Lung (tissue), 11 donors: ENCODE measurements at regions not wholly inside any gene's neighbourhood (a gene's known extent, or its start where the extent isn't known, plus 50 kb on each side); places are given as distances from the start of the nearest gene placed in this dataset.

ENCODE experiments used
- ATAC-seq: fragments of 200-7000 bp; cut with Tn5 transposase; one replicate; pipeline ENCODE4 v1.9.1; 2020; ENCODE audit warnings: moderate number of reproducible peaks; ENCODE audit not compliant: insufficient read depth, low FRiP score
- DNase-seq, 3 donors: peaks; one replicate each; pipeline ENCODE4 v3.0.0-alpha.2; 2013 to 2017
- H3K27ac ChIP-seq, 2 donors: one replicate each; pipeline ENCODE4 v1.5.1; 2013; ENCODE audit warnings: mild to moderate bottlenecking in 2 of 2, moderate library complexity in 2 of 2, control low read depth in 1 of 2, inconsistent platforms in 1 of 2, low read depth in 1 of 2, low read length in 1 of 2
- H3K27me3 ChIP-seq, 3 donors: one replicate each; pipeline ENCODE4 v1.5.1; 2013; ENCODE audit warnings: low read length in 2 of 3; ENCODE audit not compliant: control insufficient read depth in 3 of 3, insufficient read depth in 3 of 3
- H3K36me3 ChIP-seq, 4 donors: one replicate each; pipeline ENCODE4 v1.5.1; 2013; ENCODE audit warnings: low read length in 4 of 4, mild to moderate bottlenecking in 1 of 4, moderate library complexity in 1 of 4; ENCODE audit not compliant: control insufficient read depth in 4 of 4, insufficient read depth in 4 of 4
- H3K4me1 ChIP-seq, 5 donors: one replicate each; pipeline ENCODE4 v1.5.1; 2013; ENCODE audit warnings: low read length in 5 of 5, mild to moderate bottlenecking in 2 of 5, moderate library complexity in 1 of 5; ENCODE audit not compliant: control insufficient read depth in 5 of 5, insufficient read depth in 5 of 5
- H3K4me3 ChIP-seq: one replicate; pipeline ENCODE4 v1.5.1; 2013; ENCODE audit warnings: mild to moderate bottlenecking, control low read depth, moderate library complexity
- H3K9ac ChIP-seq, 2 donors: one replicate each; pipeline ENCODE4 v1.5.1; 2013; ENCODE audit warnings: low read length in 2 of 2, control low read depth in 1 of 2; ENCODE audit not compliant: insufficient read depth in 1 of 2
- H3K9me3 ChIP-seq, 4 donors: one replicate each; pipeline ENCODE4 v1.5.1; 2013; ENCODE audit warnings: low read length in 3 of 4, mild to moderate bottlenecking in 1 of 4, moderate library complexity in 1 of 4; ENCODE audit not compliant: control insufficient read depth in 4 of 4, insufficient read depth in 3 of 4
- CTCF ChIP-seq: IDR thresholded peaks from 2 replicates; pipeline ENCODE4 v1.5.1; 2012; ENCODE audit warnings: mild to moderate bottlenecking; ENCODE audit errors: control extremely low read depth, extremely low read depth
- WGBS, 2 donors: extraction: QIAGEN DNeasy Blood & Tissue Kit; methylation state at CpG; one replicate each; pipeline ENCODE4 v1.1.7; 2013; 5-methylcytosine and 5-hydroxymethylcytosine counted together
- donor health status: control.
- donor health status: control.
- donor health status: Bipolar disorder and iron deficiency.
- donor health status: healthy.
- donor health status: DM: yes; HTN: yes; CAD: no.

DNA sequence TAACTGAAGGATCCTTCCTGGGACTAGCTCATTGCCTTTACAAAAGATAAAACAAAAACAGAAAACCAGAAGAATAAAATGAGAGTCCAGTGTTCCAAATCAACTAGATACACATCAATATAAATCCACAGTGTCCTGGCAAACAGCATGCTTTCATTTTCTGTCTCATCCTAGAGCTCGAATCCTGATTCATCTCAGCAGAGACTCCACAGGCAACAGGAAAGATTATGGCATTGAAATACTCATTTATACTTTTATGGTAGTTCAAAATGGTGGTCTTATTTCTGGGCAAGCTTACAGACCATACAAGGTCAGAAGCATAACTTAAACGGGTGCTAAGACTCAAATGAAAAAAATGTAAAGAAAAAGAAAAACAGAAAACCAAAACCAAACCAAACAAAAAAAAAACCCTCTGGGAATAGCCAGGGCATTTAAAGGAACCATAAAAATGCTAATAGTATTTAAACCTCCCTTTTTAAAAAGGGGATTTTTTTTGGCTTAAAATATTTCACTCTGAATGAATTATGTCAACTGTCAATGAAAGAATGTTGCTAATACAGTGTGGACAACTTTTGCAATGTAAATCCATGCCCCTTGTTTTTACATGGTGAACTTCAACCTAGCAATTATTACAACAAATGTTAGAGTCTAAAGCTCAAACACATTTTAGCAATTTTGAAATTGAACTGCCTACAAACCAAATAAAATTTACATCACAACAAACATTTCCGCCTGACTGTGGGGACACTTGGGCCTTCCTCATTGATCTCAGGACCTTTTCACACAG lies 57.9 kb downstream of the GPR101 start:
- no peak for TF ChIP-seq CTCF
- 78 to 93% methylated on average over 3 of the region's 3 CpGs for WGBS, 2 donors
- Histone ChIP-seq H3K9ac (no peak overlapping the region), H3K27ac (no peak overlapping the region), H3K4me3 (no peak overlapping the region), H3K36me3 (no peaks in the 10 kb centered on the region), H3K27me3 (no peaks in the 10 kb centered on the region), H3K4me1 (no peaks in the 10 kb centered on the region), H3K9me3 (peaks cover 0 to 3% (median 1%) of the 10 kb centered on the region in 4 donors)
- ATAC-seq: no peak
- no peak for DNase-seq

- H3K4me3 ChIP-seq: no peak overlapping the region
- H3K9me3 ChIP-seq: no peaks in the 10 kb centered on the region
- no peaks in the 10 kb centered on the region for H3K36me3 ChIP-seq
- H3K9ac ChIP-seq: no peak overlapping the region
- no peak for DNase-seq
- no peak overlapping the region for H3K27ac ChIP-seq
- no peak for TF ChIP-seq CTCF
- peaks cover 0 to 1% (median 0%) of the 10 kb centered on the region in 3 donors for H3K27me3 ChIP-seq
- WGBS, 2 donors: 83 to 95% methylated on average over 3 to 4 of the region's 4 CpGs
- no peaks in the 10 kb centered on the region for H3K4me1 ChIP-seq
- ATAC-seq: no peak
Measured at GRCh38 chrX:136967966-136968365, 65.8 kb downstream of the GPR101 start.

GRCh38 chrX:136963973-136964372 lies 69.8 kb downstream of the GPR101 start:
- H3K4me3 ChIP-seq: no peak overlapping the region
- H3K9ac ChIP-seq: no peak overlapping the region
- no peaks in the 10 kb centered on the region for H3K9me3 ChIP-seq
- TF ChIP-seq CTCF: no peak
- H3K4me1 ChIP-seq: no peaks in the 10 kb centered on the region
- 72 to 93% methylated on average over 4 of the region's 4 CpGs for WGBS, 2 donors
- ATAC-seq: no peak
- H3K27ac ChIP-seq: no peak overlapping the region
- DNase-seq: no peak
- H3K36me3 ChIP-seq: no peaks in the 10 kb centered on the region
- peaks cover 0 to 3% (median 2%) of the 10 kb centered on the region in 3 donors for H3K27me3 ChIP-seq
